GM12891 (cell line): ENCODE measurements at regions not wholly inside any gene's neighbourhood (a gene's known extent, or its start where the extent isn't known, plus 50 kb on each side); places are given as distances from the start of the nearest gene placed in this dataset.

ENCODE experiments used
- POLR2AphosphoS5 ChIP-seq: IDR thresholded peaks from 2 replicates; pipeline ENCODE4 v1.6.1; 2011; ENCODE audit warnings: low read depth, low read length, control low read depth
- TAF1 ChIP-seq: IDR thresholded peaks from 2 replicates; pipeline ENCODE4 v1.6.1; 2011; ENCODE audit warnings: low read depth, low read length, control low read depth

- TF ChIP-seq TAF1 (no peak), POLR2AphosphoS5 (no peak)
These were observed 898.9 kb downstream of the TAF11L14 start for GRCh38 chr5:18533137-18533536.
